ENCODE measurements at regions not wholly inside any gene's neighbourhood (a gene's known extent, or its start where the extent isn't known, plus 50 kb on each side); places are given as distances from the start of the nearest gene placed in this dataset.
A peak's percentile ranks its signal among the peaks of the same experiment; 100 is the strongest.

- no peaks in the 10 kb centered on the region for H3F3A ChIP-seq (replicated peaks; ENCODE audit: insufficient read depth)
- WGBS (ENCODE audit: low lambda C conversion rate) = 4% methylated on average over 1 of the region's 1 CpG
- H3K9me3 ChIP-seq = no peaks in the 10 kb centered on the region
- ChIA-PET CTCF (interaction anchor here (1.3 kb wide), 1 partner anchor 368 kb away, joined by 4 read pairs; no protein-coding TSS in a partner anchor), POLR2A (no interaction called here)
- no peak for DNase-seq
- no peak overlapping the region for H3K9ac ChIP-seq
- H3K4me2 ChIP-seq = no peak overlapping the region
- H4K20me1 ChIP-seq (ENCODE audit: insufficient read depth) = no peaks in the 10 kb centered on the region
- H3K27ac ChIP-seq (ENCODE audit: low read depth in 2 of 2, low read length in 1 of 2) = no peak overlapping the region
- TF ChIP-seq JUND (IDR thresholded peaks at IDR 0.05) (0 out of 2 replicates have a peak, but pooled peaks have one; percentile 18), EP300 (IDR thresholded peaks at IDR 0.05; ENCODE audit: borderline replicate concordance in 1 of 2, low read depth in 1 of 2, low read length in 1 of 2) (0 out of 4 replicates have a peak, but pooled peaks of 1 of the 2 experiments have one; percentile 25), NFIC (IDR thresholded peaks at IDR 0.05; ENCODE audit: borderline replicate concordance) (0 out of 2 replicates have a peak, but pooled peaks have one; percentile 13), TEAD4 (IDR thresholded peaks at IDR 0.05; ENCODE audit: borderline replicate concordance, insufficient read depth) (peak; percentile 22; the same call in 1 of the 2 replicates), MXI1 (IDR thresholded peaks at IDR 0.05; ENCODE audit: low read depth, low read length) (no peak), PBX3 (IDR thresholded peaks at IDR 0.05) (peak; percentile 37)
- no peak overlapping the region for H3K4me3 ChIP-seq (ENCODE audit: low read depth in 2 of 2, low read length in 1 of 2)
- H3K27me3 ChIP-seq (ENCODE audit: insufficient read depth) = no peaks in the 10 kb centered on the region
- no peaks in the 10 kb centered on the region for H3K79me2 ChIP-seq (ENCODE audit: insufficient read depth)
- H3K4me1 ChIP-seq (ENCODE audit: control insufficient read depth in 1 of 2, insufficient read depth in 2 of 2, low read depth in 1 of 2, low read length in 1 of 2) = no peaks in the 10 kb centered on the region; a peak in 1 of 4 replicates
- H3K9me2 ChIP-seq = no peaks in the 10 kb centered on the region
- no peak overlapping the region for H2AFZ ChIP-seq (ENCODE audit: low read depth)
- H3K36me3 ChIP-seq (replicated peaks in 1 of 2; ENCODE audit: control insufficient read depth in 1 of 2, insufficient read depth in 2 of 2, low read length in 1 of 2) = no peaks in the 10 kb centered on the region
Observed at GRCh38 chr4:22021106-22021505, 72.5 kb upstream of the KCNIP4 start.

- CTCF ChIA-PET = interaction anchor here (1.3 kb wide), 1 partner anchor 369 kb away, joined by 4 read pairs; no protein-coding TSS in a partner anchor
- no peak overlapping the region for H3K4me2 ChIP-seq
- TF ChIP-seq MXI1 (IDR thresholded peaks at IDR 0.05; ENCODE audit: low read depth, low read length) (no peak), ELF1 (IDR thresholded peaks at IDR 0.05) (no peak), USF2 (IDR thresholded peaks at IDR 0.05; ENCODE audit: borderline replicate concordance, low read depth, low read length) (no peak), NFIC (IDR thresholded peaks at IDR 0.05; ENCODE audit: borderline replicate concordance) (no peak), CHD2 (IDR thresholded peaks at IDR 0.05; ENCODE audit: low read length, partially characterized antibody) (no peak), RCOR1 (IDR thresholded peaks at IDR 0.05; ENCODE audit: low read length) (no peak)
Observed at GRCh38 chr4:22020129-22020528, 71.6 kb upstream of the KCNIP4 start.

GRCh38 chr4:22019676-22020075 lies 71.1 kb upstream of the KCNIP4 start:
- H3F3A ChIP-seq (replicated peaks; ENCODE audit: insufficient read depth) = no peaks in the 10 kb centered on the region
- ChIA-PET CTCF (no interaction called here), POLR2A (no interaction called here)
- H3K79me2 ChIP-seq (ENCODE audit: insufficient read depth) = no peaks in the 10 kb centered on the region
- no peaks in the 10 kb centered on the region for H3K9me3 ChIP-seq
- no peaks in the 10 kb centered on the region for H4K20me1 ChIP-seq (ENCODE audit: insufficient read depth)
- no peak overlapping the region for H2AFZ ChIP-seq (ENCODE audit: low read depth)
- no peak overlapping the region for H3K27ac ChIP-seq (ENCODE audit: low read depth in 2 of 2, low read length in 1 of 2)
- H3K4me2 ChIP-seq = no peak overlapping the region
- TF ChIP-seq IRF3 (IDR thresholded peaks at IDR 0.05; ENCODE audit: low read depth, low read length) (no peak), ELF1 (IDR thresholded peaks at IDR 0.05) (no peak), CHD2 (IDR thresholded peaks at IDR 0.05; ENCODE audit: low read length, partially characterized antibody) (no peak), YY1 (IDR thresholded peaks at IDR 0.05; ENCODE audit: low read depth) (no peak), TCF12 (IDR thresholded peaks at IDR 0.05) (no peak), USF1 (IDR thresholded peaks at IDR 0.05; ENCODE audit: borderline replicate concordance, low read depth) (no peak), FOXJ3 (CRISPR knock-in tag; IDR thresholded peaks at IDR 0.05) (no peak), MAX (IDR thresholded peaks at IDR 0.05; ENCODE audit: low read depth) (no peak), EP300 (IDR thresholded peaks at IDR 0.05; ENCODE audit: borderline replicate concordance in 1 of 2, low read depth in 1 of 2, low read length in 1 of 2) (no peak), FOXM1 (IDR thresholded peaks at IDR 0.05; ENCODE audit: low read depth) (no peak), RCOR1 (IDR thresholded peaks at IDR 0.05; ENCODE audit: low read length) (no peak), GABPA (IDR thresholded peaks at IDR 0.05; ENCODE audit: low read depth) (no peak)
- no peak overlapping the region for H3K4me3 ChIP-seq (ENCODE audit: low read depth in 2 of 2, low read length in 1 of 2)
- no peaks in the 10 kb centered on the region for H3K9me2 ChIP-seq
- H3K27me3 ChIP-seq (ENCODE audit: insufficient read depth) = no peaks in the 10 kb centered on the region
- H3K9ac ChIP-seq = no peak overlapping the region
- H3K4me1 ChIP-seq (ENCODE audit: control insufficient read depth in 1 of 2, insufficient read depth in 2 of 2, low read depth in 1 of 2, low read length in 1 of 2) = no peaks in the 10 kb centered on the region; a peak in 1 of 4 replicates
- no peaks in the 10 kb centered on the region for H3K36me3 ChIP-seq (replicated peaks in 1 of 2; ENCODE audit: control insufficient read depth in 1 of 2, insufficient read depth in 2 of 2, low read length in 1 of 2)
- DNase-seq = no peak
- WGBS (ENCODE audit: low lambda C conversion rate) = 7% methylated on average over 4 of the region's 4 CpGs

More at GRCh38 chr4:22020129-22020528, 71.6 kb upstream of the KCNIP4 start:
- no peaks in the 10 kb centered on the region for H3K27me3 ChIP-seq (ENCODE audit: insufficient read depth)
- POLR2A ChIA-PET = no interaction called here
- H3K4me3 ChIP-seq (ENCODE audit: low read depth in 2 of 2, low read length in 1 of 2) = no peak overlapping the region
- H3K36me3 ChIP-seq (replicated peaks in 1 of 2; ENCODE audit: control insufficient read depth in 1 of 2, insufficient read depth in 2 of 2, low read length in 1 of 2) = no peaks in the 10 kb centered on the region
- H3K9me3 ChIP-seq = no peaks in the 10 kb centered on the region
- H3K9ac ChIP-seq = no peak overlapping the region
- H3K27ac ChIP-seq (ENCODE audit: low read depth in 2 of 2, low read length in 1 of 2) = no peak overlapping the region
- H2AFZ ChIP-seq (ENCODE audit: low read depth) = no peak overlapping the region
- no peaks in the 10 kb centered on the region; a peak in 1 of 4 replicates for H3K4me1 ChIP-seq (ENCODE audit: control insufficient read depth in 1 of 2, insufficient read depth in 2 of 2, low read depth in 1 of 2, low read length in 1 of 2)
- no peaks in the 10 kb centered on the region for H3K9me2 ChIP-seq
- H3F3A ChIP-seq (replicated peaks; ENCODE audit: insufficient read depth) = no peaks in the 10 kb centered on the region
- no peak for DNase-seq
- no peaks in the 10 kb centered on the region for H4K20me1 ChIP-seq (ENCODE audit: insufficient read depth)
- H3K79me2 ChIP-seq (ENCODE audit: insufficient read depth) = no peaks in the 10 kb centered on the region
